ENCODE measurements at regions not wholly inside any gene's neighbourhood (a gene's known extent, or its start where the extent isn't known, plus 50 kb on each side); places are given as distances from the start of the nearest gene placed in this dataset.

DNA sequence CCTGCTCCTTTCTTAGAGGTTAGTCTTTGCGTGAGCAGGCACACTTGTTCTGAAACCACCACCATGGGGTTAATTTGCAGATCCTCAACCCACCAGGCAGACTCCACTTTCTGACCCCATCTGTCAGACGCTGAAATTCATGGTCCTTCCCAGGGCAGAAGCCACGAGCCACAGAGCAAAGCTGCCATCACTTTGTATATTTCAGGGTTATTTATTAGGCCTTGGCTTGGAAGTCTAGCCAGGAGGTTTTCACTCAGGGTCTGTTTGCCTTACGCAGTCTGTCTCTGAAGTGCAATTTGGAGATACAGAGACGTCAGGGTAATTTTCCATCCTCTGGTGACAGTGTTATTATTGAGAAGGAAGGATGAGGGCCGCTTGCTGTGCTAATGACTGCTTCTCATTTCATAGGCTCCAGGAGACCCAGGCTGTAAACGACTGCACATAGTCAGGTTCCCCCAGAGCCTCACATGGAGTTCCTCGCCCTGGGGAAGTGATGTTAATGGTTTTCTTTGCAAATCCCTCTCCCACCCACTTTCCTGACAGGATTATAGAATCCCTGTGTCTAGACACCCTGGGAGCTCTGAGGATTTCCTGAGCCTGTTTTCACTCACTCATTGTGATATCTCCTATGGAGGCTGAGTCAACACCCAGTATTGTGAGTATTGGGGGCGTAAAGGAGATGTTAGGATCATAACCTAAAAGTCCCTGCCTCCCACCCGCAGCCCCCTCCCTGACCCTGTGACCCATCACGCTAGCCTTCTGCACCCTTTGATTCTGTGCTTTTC lies 269.0 kb downstream of the ABCC12 start:
- no peak for ATAC-seq (ENCODE audit: low FRiP score in 2 of 2)
- no peak for DNase-seq
- H3K9me3 ChIP-seq, result no peaks in the 10 kb centered on the region
- H3K4me1 ChIP-seq, result no peaks in the 10 kb centered on the region
- WGBS, 2 donors, result 48 to 66% methylated on average over 8 to 11 of the region's 11 CpGs
- no peak overlapping the region for H3K4me3 ChIP-seq
- no peaks in the 10 kb centered on the region for H3K27me3 ChIP-seq
- no peak overlapping the region for H3K27ac ChIP-seq
- H3K36me3 ChIP-seq, result no peaks in the 10 kb centered on the region
- TF ChIP-seq, protein P1, sequence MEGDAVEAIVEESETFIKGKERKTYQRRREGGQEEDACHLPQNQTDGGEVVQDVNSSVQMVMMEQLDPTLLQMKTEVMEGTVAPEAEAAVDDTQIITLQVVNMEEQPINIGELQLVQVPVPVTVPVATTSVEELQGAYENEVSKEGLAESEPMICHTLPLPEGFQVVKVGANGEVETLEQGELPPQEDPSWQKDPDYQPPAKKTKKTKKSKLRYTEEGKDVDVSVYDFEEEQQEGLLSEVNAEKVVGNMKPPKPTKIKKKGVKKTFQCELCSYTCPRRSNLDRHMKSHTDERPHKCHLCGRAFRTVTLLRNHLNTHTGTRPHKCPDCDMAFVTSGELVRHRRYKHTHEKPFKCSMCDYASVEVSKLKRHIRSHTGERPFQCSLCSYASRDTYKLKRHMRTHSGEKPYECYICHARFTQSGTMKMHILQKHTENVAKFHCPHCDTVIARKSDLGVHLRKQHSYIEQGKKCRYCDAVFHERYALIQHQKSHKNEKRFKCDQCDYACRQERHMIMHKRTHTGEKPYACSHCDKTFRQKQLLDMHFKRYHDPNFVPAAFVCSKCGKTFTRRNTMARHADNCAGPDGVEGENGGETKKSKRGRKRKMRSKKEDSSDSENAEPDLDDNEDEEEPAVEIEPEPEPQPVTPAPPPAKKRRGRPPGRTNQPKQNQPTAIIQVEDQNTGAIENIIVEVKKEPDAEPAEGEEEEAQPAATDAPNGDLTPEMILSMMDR (IDR thresholded peaks at IDR 0.05), result no peak
- TF ChIP-seq EP300 (IDR thresholded peaks at IDR 0.05) (no peak), POLR2AphosphoS5 (IDR thresholded peaks at IDR 0.05) (no peak), POLR2A (IDR thresholded peaks at IDR 0.05) (no peak)

- no peak for ATAC-seq (ENCODE audit: low FRiP score in 2 of 2)
- H3K4me1 ChIP-seq, result no peaks in the 10 kb centered on the region
- H3K4me3 ChIP-seq, result no peak overlapping the region
- H3K9me3 ChIP-seq, result no peaks in the 10 kb centered on the region
- H3K27me3 ChIP-seq, result no peaks in the 10 kb centered on the region
- 57 to 68% methylated on average over 7 of the region's 7 CpGs for WGBS, 2 donors
- DNase-seq, result no peak
- H3K27ac ChIP-seq, result no peak overlapping the region
- H3K36me3 ChIP-seq, result no peaks in the 10 kb centered on the region
- TF ChIP-seq, protein P1 (IDR thresholded peaks at IDR 0.05), result no peak
- TF ChIP-seq EP300 (IDR thresholded peaks at IDR 0.05), result no peak
These were observed 269.7 kb downstream of the ABCC12 start for GRCh38 chr16:47886139-47886538.

DNA sequence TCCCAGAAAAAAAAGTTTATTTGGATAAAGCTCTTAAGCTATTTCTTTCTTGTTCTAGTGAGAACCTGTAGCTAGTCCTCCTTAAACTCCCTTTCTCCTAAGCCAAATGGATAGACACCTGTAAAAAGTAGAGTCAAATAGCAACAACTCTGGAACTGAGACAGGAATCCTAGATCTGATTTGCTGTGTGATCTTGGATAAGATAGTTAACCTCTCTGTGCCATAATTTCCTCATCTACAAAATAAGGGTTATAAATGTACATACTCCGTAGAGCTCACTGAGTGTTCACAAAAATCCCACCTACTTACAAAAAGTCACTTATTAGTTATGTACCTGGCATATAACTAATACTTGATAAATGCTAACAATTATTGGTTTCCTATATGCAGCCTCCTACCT lies 270.3 kb downstream of the ABCC12 start:
- no peak overlapping the region for H3K4me3 ChIP-seq
- H3K27me3 ChIP-seq, result no peaks in the 10 kb centered on the region
- ATAC-seq (ENCODE audit: low FRiP score in 2 of 2), result no peak
- no peaks in the 10 kb centered on the region for H3K9me3 ChIP-seq
- TF ChIP-seq POLR2A (IDR thresholded peaks at IDR 0.05) (no peak), POLR2AphosphoS5 (IDR thresholded peaks at IDR 0.05) (no peak), EP300 (IDR thresholded peaks at IDR 0.05) (no peak)
- TF ChIP-seq, protein P1 (IDR thresholded peaks at IDR 0.05), result no peak
- WGBS, 2 donors, result 77 to 81% methylated on average over 1 of the region's 1 CpG
- no peaks in the 10 kb centered on the region for H3K4me1 ChIP-seq
- DNase-seq, result no peak
- H3K27ac ChIP-seq, result no peak overlapping the region
- H3K36me3 ChIP-seq, result no peaks in the 10 kb centered on the region

DNA sequence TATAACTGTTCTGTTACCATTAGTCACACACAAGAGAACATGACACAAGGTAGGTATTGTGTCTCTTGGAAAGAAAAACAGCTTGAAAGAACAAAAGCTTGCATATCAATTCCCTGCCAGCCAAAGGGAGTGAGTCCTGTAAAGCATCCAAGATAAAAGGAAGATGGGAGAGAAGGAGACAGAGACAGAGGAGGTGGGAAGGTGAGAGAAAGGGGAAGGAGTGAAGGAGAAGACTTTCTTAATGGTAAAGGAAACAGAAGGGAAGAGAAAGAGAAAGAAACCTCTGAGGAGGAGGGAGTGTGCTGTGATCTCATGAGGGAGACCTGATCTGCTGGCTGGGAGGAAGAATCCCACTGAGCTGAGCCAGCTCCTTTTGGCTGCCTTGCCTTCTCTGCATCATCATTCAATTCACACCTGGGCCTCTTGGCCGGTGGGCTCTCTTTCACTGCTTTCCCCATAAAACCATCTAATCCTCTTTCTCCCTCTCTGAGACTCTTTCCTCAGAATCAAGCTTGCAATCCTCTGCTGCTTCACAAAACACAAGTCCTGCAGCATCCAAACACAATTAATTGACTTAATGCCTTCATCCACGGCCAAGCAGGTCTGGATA lies 271.6 kb downstream of the ABCC12 start:
- Histone ChIP-seq H3K4me1 (no peaks in the 10 kb centered on the region), H3K36me3 (no peaks in the 10 kb centered on the region), H3K27me3 (no peaks in the 10 kb centered on the region), H3K27ac (no peak overlapping the region), H3K9me3 (no peaks in the 10 kb centered on the region), H3K4me3 (no peak overlapping the region)
- DNase-seq (no peak), ATAC-seq (ENCODE audit: low FRiP score in 2 of 2) (no peak)
- 40 to 51% methylated on average over 2 of the region's 2 CpGs for WGBS, 2 donors
- TF ChIP-seq, protein P1 (IDR thresholded peaks at IDR 0.05), result no peak
- TF ChIP-seq EP300 (IDR thresholded peaks at IDR 0.05) (no peak), POLR2A (IDR thresholded peaks at IDR 0.05) (no peak), POLR2AphosphoS5 (IDR thresholded peaks at IDR 0.05) (no peak)

- Histone ChIP-seq H3K27ac (no peak overlapping the region), H3K4me3 (no peak overlapping the region), H3K27me3 (no peaks in the 10 kb centered on the region), H3K4me1 (no peaks in the 10 kb centered on the region), H3K36me3 (no peaks in the 10 kb centered on the region), H3K9me3 (no peaks in the 10 kb centered on the region)
- TF ChIP-seq POLR2AphosphoS5 (IDR thresholded peaks at IDR 0.05) (no peak), POLR2A (IDR thresholded peaks at IDR 0.05) (no peak), EP300 (IDR thresholded peaks at IDR 0.05) (no peak)
- TF ChIP-seq, protein P1 (IDR thresholded peaks at IDR 0.05), result no peak
- WGBS, 2 donors, result 74 to 79% methylated on average over 4 of the region's 4 CpGs
- ATAC-seq (ENCODE audit: low FRiP score in 2 of 2) (no peak), DNase-seq (no peak)
These were observed 274.2 kb downstream of the ABCC12 start for GRCh38 chr16:47881574-47881973.
